ENCODE measurements at regions not wholly inside any gene's neighbourhood (a gene's known extent, or its start where the extent isn't known, plus 50 kb on each side); places are given as distances from the start of the nearest gene placed in this dataset.

- DNase-seq, result no peak
- no peak overlapping the region for H3K27ac ChIP-seq
- H3K36me3 ChIP-seq, result no peaks in the 10 kb centered on the region
- intact Hi-C loops (cut with DNase I), result no loop called here
- 19% methylated on average over 2 of the region's 2 CpGs for WGBS (ENCODE audit: insufficient coverage, low coverage, low lambda C conversion rate, missing lambda C conversion rate)
- TF ChIP-seq CTCF (IDR thresholded peaks at IDR 0.05), result no peak
- TF ChIP-seq POLR2A (IDR thresholded peaks at IDR 0.05), result no peak
- ATAC-seq, result no peak
- no peaks in the 10 kb centered on the region for H3K4me1 ChIP-seq
- no peaks in the 10 kb centered on the region for H3K9me3 ChIP-seq
- no peaks in the 10 kb centered on the region for H3K27me3 ChIP-seq
- no peak overlapping the region for H3K4me3 ChIP-seq
These were observed 1967.6 kb downstream of the MRPL39 start for GRCh38 chr21:23639721-23640120.

DNA sequence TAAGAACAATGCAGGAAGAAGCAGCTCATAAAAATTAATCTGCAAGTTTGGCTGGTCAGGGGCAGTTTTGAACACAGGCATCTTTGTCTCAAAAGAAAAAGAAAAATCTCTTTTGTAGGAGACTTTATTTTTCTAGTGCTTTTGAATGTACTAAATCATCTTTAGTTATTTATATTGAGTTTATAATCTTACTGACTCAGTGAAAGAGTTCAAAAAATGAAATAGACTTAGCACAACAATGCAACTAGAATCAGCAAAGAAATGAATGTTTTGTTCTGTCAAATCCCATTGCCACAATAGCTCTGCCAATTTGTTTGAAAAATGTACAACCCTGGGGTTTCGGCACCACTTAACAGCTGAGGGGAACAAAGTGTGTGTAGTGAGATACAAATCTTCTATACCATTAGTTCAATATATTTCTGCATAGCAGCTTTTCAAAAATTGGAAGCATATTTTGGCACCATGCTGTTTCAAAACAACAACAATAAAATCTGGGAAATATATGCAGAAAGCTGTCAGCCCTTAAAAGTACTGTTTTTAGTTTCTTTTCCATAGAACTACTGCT, 1969.1 kb downstream of the MRPL39 start:
- ATAC-seq, result no peak
- intact Hi-C loops (cut with DNase I), result no loop called here
- no peaks in the 10 kb centered on the region for H3K27me3 ChIP-seq
- no peaks in the 10 kb centered on the region for H3K36me3 ChIP-seq
- no peaks in the 10 kb centered on the region for H3K9me3 ChIP-seq
- no peak overlapping the region for H3K4me3 ChIP-seq
- no peak for DNase-seq
- no peak for TF ChIP-seq CTCF (IDR thresholded peaks at IDR 0.05)
- TF ChIP-seq POLR2A (IDR thresholded peaks at IDR 0.05), result no peak
- H3K27ac ChIP-seq, result no peak overlapping the region
- H3K4me1 ChIP-seq, result no peaks in the 10 kb centered on the region
- WGBS (ENCODE audit: insufficient coverage, low coverage, low lambda C conversion rate, missing lambda C conversion rate), result 60% methylated on average over 1 of the region's 1 CpG

DNA sequence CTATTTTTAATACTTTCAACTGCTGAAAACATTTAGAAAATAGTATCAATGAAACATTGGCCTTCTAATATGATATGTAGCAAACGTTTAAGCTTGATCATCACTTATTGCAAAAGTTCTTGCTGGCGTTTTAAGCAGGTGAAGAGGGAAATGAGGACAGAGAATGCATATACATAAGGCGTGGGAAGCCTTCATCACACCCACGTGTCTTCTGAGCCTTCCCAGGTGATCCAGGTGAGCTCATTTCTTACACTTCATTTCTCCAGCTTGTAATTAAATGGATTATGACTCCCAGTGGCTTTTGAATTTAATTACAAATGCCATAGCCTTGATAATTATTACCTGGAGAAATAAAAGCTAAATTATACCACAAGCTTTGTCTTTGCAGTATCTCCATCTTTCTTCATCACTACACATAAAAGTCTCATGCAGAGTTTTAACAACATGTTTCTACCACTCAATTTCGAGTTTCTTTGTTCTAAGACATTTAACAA, 1973.8 kb downstream of the MRPL39 start:
- no peak for DNase-seq
- no peak for ATAC-seq
- TF ChIP-seq CTCF (IDR thresholded peaks at IDR 0.05), result no peak
- no peaks in the 10 kb centered on the region for H3K36me3 ChIP-seq
- H3K4me1 ChIP-seq, result no peaks in the 10 kb centered on the region
- intact Hi-C loops (cut with DNase I), result no loop called here
- no peaks in the 10 kb centered on the region for H3K9me3 ChIP-seq
- 30% methylated on average over 5 of the region's 5 CpGs for WGBS (ENCODE audit: insufficient coverage, low coverage, low lambda C conversion rate, missing lambda C conversion rate)
- no peak overlapping the region for H3K4me3 ChIP-seq
- no peaks in the 10 kb centered on the region for H3K27me3 ChIP-seq
- no peak overlapping the region for H3K27ac ChIP-seq

DNA sequence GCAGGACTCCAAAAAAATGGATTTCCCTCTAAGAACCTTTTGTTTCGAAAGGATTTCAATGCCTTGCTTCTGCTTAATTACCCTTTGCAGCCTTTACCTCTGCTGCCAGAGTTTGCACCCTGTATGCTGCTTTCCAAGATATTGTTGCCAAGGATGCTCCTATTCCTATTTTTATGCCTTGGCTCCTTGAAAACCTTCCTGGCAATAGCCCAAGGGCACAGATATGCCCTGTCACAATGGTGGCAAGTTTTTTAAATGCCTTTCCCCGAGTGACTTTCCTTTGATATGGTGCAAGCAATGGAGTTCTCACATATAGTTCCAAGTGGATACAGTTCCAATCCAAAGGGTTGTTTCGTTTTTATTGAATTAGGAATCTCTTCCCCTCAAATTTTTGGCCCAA, 1983.0 kb downstream of the MRPL39 start:
- WGBS (ENCODE audit: insufficient coverage, low coverage, low lambda C conversion rate, missing lambda C conversion rate), result 29% methylated on average over 3 of the region's 3 CpGs
- Histone ChIP-seq H3K4me3 (no peak overlapping the region), H3K27ac (no peak overlapping the region), H3K27me3 (no peaks in the 10 kb centered on the region), H3K9me3 (no peaks in the 10 kb centered on the region), H3K36me3 (no peaks in the 10 kb centered on the region), H3K4me1 (no peaks in the 10 kb centered on the region)
- ATAC-seq (no peak), DNase-seq (no peak)
- TF ChIP-seq POLR2A (IDR thresholded peaks at IDR 0.05) (no peak), CTCF (IDR thresholded peaks at IDR 0.05) (no peak)
- intact Hi-C loops (cut with DNase I), result no loop called here

DNA sequence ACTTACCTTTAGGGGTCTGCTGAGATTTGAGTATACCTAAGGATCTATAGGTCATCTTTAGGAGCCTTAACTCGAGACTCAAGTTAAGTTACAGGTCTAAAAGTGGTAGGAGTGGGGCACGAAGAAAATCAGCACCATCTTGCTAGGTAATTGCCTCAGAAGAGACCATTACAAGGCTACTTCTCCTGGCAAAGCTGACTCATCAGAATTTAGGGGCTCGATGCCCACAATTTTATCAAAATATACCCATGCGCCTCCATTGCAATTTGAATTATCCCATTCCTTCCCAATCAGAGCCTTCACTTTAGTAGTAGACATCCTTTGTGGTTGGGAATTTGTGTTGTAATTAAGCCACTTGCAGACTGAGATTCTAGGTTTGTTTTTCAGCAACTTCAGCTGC, 1994.3 kb downstream of the MRPL39 start:
- H3K9me3 ChIP-seq, result no peaks in the 10 kb centered on the region
- ATAC-seq (no peak), DNase-seq (no peak)
- intact Hi-C loops (cut with DNase I), result no loop called here
- H3K4me1 ChIP-seq, result no peaks in the 10 kb centered on the region
- 37% methylated on average over 4 of the region's 4 CpGs for WGBS (ENCODE audit: insufficient coverage, low coverage, low lambda C conversion rate, missing lambda C conversion rate)
- TF ChIP-seq CTCF (IDR thresholded peaks at IDR 0.05), result no peak
- no peak for TF ChIP-seq POLR2A (IDR thresholded peaks at IDR 0.05)
- H3K27me3 ChIP-seq, result no peaks in the 10 kb centered on the region
- H3K4me3 ChIP-seq, result no peak overlapping the region
- no peaks in the 10 kb centered on the region for H3K36me3 ChIP-seq
- no peak overlapping the region for H3K27ac ChIP-seq
